Posterior cingulate gyrus (tissue), 11 donors: ENCODE measurements at regions not wholly inside any gene's neighbourhood (a gene's known extent, or its start where the extent isn't known, plus 50 kb on each side); places are given as distances from the start of the nearest gene placed in this dataset.
"Not testable (repeated sequence)": the region's sequence is repeated elsewhere in the genome, so short reads cannot be mapped to it uniquely, and the experiment has no call there.

Experiments
- DNase-seq, 10 donors: peaks; one replicate each; pipeline versions ENCODE4 v3.0.0 to v3.0.0-alpha.2; 2020 to 2021; ENCODE audit warnings: mixed read lengths in 3 of 10
- intact Hi-C: fragments of 100-400 bp; cut with DNase I; formaldehyde crosslinking; loops from one replicate; pipeline ENCODE4 v1.15.1; 2023

DNA sequence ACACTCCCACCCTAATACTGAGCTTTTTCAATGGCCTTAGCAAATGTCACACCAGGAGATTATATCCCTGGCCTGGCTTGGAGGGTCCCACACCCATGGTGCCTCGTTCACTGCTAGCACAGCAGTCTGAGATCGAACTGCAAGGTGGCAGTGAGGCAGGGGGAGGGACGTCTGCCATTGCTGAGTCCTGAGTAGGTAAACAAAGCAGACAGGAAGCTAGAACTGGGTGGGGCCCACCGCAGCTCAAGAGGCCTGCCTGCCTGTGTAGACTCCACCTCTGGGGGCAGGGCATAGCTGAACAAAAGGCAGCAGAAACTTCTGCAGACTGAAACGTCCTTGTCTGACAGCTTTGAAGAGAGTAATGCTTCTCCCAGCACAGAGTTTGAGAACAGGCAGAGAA lies 338.9 kb upstream of the MBL2 start:
- intact Hi-C loops: no loop called here
- DNase-seq: no peak

DNA sequence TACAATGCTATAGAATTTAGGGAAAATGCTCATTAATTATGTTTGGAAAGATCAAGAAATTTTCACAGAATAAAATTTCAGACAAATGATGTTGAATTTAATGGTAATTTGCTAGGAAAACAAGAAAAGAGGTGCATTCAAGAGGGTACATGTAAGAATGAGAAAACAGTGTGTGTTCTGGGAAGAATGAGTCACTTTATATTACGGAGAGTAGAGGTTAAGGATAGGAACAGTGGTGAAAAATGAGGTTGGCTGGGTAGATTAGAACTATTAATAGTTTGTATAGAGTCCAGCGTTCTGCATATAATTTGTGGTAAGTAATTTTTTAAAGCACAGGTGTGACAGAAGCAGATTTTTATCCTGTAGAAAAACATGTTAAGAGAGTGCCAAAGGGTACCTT lies 336.7 kb upstream of the MBL2 start:
- no peak for DNase-seq
- intact Hi-C loops: no loop called here

DNA sequence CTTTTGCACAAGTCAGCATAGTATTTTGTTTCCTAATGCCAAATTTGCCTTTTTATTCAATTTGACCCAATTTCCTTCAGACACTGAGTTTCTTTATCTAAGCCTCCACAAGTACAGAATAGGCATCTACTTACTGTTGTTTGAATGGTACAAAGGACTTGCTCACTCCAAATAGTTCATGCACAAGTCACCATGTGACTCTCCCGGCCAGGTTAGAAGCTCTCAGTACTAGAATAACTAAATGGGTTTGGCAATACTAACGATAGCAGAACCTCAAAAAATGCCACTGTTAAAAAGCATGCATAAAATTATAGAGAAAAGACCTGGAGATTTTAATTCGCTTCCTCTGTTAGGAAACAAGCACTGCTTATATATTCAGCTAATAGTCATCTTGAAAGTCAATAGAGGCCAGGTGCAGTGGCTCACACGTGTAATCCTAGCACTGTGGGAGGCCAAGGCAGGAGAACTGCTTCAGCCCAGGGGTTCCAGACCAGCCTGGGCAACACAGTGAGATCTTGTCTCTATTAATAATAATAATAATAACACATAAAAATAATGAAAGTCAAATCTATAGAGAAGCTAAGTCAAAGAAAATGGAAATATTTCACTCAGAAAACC lies 335.8 kb upstream of the MBL2 start:
- no peak for DNase-seq

DNA sequence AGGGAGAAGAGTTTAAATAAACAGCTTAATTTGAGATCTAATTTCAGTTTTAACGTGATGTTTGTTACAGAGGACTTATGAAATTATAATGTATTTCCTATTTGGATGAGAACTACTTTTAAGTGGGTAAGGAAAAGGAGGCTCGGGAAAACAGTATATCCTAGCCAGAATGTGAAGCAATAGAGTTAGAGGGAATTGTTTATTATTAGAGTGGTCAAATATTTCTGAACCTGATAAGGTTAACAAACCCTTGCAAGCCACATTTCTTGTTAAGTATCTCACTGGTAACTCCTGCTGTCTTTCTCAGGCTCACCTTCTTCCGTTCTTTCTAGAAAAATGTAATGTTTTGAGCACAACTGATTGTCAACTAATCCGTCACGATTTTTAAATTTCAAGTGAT lies 335.1 kb upstream of the MBL2 start:
- intact Hi-C loops: no loop called here
- DNase-seq: no peak

More for the DNA sequence above, 335.8 kb upstream of the MBL2 start:
- intact Hi-C loops: no loop called here

DNA sequence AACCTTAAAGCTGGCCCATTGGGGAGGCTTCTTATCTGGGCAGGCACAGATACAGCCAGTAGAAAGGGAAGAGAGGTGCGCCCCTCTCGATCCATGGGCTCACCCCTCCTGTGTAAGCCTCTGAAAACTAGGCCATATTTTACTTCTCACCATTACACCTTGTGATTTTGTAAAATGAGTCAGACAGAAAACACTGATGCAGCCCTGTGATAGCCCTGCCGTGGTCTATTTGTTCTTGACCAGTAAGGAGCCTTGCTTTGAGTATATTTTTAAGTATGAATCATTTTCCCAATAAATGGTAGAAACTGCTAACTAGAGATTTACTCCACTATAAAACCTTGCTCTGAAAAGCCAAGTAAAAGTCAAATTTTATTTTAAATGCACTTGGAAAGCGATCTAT lies 329.8 kb upstream of the MBL2 start:
- DNase-seq: no peak
- intact Hi-C loops: loop anchor here (5.0 kb wide), 1 partner anchor 275 kb away; no protein-coding TSS in a partner anchor

DNA sequence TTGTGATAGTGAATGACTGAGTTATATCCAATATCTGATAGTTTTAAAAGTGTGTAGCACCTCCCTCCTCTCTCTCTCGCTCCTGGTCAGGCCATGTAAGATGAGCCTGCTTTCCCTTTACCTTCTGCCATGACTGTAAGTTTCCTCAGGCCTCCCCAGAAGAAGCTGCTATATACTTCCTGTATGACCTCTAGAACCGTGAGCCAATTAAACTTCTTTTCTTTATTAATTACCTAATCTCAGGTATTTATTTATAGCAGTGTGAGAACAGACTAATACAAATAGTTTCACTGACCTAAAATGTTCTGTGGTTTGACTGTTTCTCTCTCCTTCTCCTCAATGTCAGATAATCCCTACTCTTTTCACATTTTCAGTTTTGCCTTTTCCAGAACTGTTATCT lies 321.3 kb upstream of the MBL2 start:
- no peak for DNase-seq
- intact Hi-C loops: no loop called here

DNA sequence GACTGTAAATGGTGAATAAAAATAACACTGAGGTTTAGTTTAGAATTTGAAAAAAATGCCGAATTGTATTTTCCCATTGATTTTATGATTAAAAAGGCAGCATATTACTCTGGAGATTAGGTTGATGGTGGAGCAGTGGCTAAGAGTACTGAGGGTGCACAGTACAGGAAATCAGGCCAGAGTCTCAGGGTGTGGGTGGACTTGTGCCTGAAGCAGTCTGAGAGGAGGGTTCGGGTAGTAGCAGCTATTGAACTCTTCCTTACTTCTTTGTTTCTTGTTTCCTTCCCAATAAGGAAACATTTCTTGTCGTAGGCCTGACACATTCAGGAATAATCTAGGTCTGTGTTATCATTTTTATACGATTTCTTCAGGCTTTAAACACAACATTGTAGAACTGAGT lies 319.0 kb upstream of the MBL2 start:
- no peak for DNase-seq
- intact Hi-C loops: no loop called here

DNA sequence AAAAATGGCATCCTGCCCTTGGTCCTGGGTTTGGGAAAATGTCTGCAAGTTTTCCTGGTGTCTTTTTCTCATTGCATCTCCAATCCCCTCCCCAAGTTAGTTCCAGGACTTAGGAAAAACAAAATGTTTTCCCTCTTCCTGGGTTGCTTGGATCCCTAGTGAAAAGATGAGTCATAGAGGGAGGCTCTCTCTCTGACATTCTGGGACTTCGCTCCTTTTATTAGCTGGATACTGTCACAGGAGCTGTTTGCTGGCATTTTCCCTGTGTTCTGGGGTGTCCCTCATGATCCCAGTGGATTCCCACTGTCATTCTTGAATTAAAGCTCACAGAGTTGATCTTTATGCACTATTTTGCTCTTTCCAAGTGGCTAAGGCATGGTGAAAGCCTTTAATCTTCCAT lies 316.4 kb upstream of the MBL2 start:
- no peak for DNase-seq
- intact Hi-C loops: no loop called here

DNA sequence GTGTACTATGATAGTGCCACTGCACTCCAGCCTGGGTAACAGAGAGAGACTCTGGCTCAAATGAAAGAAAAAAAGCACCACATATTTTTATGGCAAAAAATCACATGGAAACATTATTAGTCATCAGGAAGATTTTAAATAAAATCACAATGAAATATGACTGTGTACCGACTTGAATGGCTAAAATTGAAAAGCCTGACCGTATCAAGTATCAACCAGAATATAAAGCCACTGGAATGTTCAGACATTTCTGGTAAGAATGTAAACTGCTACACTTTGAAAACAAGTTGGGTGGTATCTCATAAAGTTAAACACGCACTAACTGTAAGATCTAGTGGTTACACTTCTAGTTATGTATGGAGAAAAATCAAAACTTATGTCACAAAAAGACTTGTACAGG lies 306.7 kb upstream of the MBL2 start:
- intact Hi-C loops: no loop called here
- no peak for DNase-seq

DNA sequence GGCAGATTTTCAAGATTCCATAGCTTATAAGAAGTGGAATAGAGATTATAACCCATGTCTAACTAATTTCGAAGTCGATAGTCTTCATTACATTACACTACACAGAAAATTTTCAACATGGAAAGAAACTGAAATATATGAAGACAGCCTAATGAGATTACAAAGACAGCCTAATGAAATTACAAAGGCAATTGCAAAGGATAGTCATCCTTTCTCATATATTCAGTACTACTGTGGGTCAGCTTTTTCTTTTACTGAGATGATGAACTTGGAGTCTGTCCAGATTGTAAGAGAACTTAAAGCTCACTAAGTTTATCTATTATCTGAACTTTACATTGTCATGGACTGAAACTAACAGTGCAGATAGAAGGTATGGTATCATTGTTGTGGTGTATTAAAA lies 304.4 kb upstream of the MBL2 start:
- intact Hi-C loops: no loop called here
- DNase-seq: no peak

DNA sequence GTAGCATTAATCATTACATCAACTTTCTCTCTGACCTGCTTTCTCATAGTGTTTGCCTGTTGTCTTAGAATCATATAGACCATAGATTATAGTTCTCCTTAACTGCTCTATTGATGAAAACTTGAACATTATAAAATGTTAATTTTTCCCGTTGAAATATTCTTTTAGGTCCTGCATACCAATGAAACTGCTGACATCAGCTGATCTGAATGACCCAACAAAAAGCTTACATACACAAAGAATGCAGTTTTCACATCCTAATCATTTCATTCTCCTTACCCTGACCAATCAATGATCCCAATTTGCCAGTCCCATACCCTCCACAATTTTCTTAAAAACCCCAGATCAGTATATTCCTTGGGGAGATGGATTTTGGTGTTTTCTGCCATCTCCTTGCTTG lies 302.9 kb upstream of the MBL2 start:
- DNase-seq: no peak
- intact Hi-C loops: no loop called here

DNA sequence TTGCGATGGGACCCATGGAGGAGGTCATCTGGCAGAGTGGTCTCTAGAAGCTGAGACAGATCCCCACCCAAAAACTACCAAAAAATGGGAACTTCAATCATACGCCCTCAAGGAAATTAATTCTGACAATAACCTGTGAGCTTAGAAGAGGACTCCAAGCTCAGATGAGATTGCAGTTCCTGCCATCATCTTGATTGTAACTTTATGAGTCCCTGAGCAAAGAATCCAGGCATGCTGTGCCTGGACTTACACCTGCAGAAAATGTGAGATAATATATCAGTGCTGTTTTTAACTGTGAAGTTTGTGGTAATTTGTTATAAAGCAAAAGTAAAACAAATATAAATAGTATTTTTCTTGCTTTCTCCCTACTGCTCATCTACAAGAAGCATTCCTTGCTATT lies 299.6 kb upstream of the MBL2 start:
- intact Hi-C loops: no loop called here
- no peak for DNase-seq

DNA sequence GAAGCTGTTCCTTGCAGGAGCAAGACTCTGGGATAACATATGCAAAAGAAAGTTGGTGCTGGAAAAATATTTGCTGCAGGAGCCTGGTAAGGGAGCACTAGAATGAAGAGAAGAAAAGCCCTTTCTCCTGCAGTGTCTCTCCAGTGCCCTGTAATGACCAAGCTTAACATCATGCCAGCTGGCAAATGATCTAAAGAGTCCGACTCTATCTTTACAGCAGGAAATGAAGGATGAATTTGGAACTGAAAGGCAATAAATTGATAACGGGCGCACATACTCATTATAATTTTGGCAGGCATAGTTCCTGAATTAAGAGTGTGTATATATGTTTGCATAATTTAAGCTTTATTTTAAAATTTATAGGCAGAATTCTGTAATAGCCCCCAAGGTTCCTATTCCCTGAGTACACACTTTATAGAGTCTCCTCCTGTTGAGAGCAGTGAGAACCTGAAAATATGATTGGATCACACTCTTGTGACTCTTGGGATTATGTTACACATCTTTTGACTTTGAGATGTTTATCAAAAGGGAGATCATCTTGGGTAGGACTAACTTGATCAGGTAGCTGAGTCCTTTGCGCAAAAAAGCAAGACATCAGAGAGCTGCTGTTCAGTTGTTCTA lies 299.0 kb upstream of the MBL2 start:
- no peak for DNase-seq
- intact Hi-C loops: no loop called here

DNA sequence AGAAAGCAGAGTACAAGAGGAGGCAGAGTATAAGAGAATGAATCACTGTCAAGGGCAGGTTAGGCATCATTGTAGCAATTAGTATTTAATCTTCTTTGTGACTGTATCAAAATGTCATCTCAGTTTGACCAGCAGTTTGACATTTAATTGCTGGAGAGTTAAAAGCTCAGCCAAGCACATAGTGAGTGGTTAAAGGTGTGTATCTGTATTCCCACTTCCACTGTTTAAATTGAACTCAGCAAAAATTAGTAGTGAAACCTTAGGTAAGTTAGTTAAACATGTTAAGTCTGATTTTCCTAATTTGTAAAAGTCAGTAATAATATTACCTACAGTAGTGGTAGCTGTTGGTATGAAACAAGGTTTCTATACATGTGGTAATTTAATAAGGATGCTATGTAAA lies 296.4 kb upstream of the MBL2 start:
- intact Hi-C loops: no loop called here
- DNase-seq: no peak

DNA sequence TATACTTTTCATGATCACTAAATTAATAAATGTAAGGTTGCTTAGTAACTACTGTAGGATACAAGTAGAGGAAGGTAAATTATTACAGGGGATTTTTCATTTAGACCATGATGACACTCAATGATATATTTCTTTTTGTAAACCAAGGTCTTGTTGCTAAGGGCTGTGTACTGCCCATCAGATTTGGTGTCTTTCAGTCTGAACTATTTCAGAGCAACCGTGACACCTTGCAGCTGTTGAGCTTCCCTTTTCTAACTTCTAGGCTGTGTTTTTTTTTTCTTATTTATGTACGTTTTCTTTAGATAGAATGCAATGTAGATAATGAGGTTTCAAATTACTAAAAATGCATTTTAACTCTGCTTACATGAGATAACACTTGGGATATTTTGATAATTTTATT lies 292.0 kb upstream of the MBL2 start:
- intact Hi-C loops: no loop called here
- no peak for DNase-seq

DNA sequence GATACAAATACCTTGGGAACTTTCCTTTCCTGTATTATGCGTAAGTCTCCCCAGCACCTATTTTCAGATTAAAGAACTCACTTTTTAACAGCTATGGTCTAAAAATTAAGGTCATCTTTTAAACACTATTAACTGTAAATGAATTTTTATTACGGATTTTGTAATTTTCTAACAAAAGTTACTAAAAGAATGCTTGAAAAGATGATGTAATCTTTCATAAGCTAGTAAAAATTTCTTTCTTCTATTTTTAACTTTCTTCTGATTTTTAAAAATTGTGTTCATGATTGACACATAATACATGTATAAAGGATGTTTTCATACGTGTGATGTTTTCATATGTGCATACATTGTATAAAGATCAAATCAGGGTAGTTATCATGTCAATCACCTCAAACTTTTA lies 291.2 kb upstream of the MBL2 start:
- no peak for DNase-seq
- intact Hi-C loops: no loop called here

DNA sequence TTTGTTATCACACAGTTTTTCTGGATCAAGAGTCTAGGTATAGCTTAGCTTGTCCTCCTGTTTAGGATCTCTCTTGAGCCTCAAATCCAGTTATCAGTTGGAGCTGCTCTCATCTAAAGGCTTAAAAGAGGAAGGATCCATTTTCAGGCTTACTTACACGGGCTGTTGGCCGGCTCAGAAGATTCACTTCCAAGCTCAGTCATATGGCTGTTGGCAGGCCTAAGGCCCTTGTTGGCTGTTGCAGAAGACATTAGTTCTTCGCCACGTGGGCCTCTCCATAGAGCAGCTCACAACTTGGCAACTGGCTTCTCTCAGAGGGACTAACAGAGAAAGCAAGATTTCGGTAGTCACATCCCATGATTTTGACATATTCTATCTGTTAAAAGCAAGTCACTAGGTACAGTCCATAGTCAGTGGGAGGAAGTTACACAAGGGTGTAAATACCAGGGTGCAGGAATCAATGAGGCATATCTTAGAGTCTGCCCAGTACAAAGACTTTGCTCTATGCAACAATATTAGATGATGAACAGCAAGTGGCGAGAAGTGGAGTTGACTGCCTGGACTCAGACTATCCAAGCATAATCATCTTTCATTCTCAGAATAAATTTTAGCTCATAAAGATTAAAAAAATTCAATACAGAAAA lies 280.1 kb upstream of the MBL2 start:
- DNase-seq: no peak
- intact Hi-C loops: no loop called here

DNA sequence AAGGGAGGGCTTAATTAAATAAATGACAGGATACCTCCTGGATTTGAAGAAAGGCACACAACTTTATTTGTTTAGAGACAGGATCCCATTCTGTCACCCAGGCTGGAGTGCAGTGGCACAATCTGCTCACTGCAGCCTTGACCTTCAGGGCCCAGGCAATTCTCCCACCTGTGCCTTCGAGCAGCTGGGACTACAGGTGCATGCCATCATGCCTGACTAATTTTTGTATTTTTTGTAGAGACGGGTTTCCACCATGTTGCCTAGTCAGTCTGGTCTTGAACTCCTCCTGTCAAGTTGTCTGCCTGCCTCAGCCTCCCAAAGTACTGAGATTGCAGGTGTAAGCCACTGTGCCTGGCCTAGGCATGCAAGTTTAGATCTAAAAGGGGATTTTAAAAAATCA lies 272.7 kb upstream of the MBL2 start:
- intact Hi-C loops: no loop called here
- no peak for DNase-seq

DNA sequence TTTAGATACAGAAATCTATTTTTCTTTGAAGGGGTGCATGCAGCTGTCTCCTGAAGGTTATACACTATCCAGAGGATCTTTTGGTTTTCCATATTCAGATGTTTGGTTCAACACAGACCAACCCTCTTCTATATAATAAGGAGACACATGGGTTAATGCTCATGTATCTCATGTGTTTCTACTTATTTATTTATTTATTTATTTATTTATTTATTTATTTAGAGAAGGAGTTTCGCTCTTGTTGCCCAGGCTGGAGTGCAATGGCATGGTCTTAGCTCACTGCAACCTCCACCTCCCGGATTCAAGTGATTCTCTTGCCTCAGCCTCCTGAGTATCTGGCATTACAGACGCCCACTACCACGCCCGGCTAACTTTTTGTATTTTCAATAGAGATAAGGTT lies 263.2 kb upstream of the MBL2 start:
- intact Hi-C loops: not testable (repeated sequence)

DNA sequence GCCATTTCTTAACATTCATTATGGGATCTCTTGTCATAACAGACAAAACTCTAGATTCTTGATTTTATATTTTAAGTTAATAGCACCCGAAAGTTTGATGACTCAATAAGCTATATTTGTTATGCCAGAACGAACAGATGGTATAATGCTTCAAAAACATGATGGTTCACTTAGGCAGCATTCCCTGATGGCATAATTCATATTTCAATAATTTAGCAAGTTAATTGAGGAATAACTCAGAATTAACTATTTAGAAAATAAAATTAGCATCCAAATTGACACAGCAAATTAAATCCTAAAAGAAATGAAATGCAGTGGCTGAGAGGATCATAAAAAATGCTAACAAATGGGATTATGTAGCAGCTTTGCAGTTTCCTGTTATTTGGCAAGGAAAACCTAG lies 260.8 kb upstream of the MBL2 start:
- intact Hi-C loops: no loop called here
- no peak for DNase-seq

More for the DNA sequence above, 263.2 kb upstream of the MBL2 start:
- DNase-seq: not testable (repeated sequence)

DNA sequence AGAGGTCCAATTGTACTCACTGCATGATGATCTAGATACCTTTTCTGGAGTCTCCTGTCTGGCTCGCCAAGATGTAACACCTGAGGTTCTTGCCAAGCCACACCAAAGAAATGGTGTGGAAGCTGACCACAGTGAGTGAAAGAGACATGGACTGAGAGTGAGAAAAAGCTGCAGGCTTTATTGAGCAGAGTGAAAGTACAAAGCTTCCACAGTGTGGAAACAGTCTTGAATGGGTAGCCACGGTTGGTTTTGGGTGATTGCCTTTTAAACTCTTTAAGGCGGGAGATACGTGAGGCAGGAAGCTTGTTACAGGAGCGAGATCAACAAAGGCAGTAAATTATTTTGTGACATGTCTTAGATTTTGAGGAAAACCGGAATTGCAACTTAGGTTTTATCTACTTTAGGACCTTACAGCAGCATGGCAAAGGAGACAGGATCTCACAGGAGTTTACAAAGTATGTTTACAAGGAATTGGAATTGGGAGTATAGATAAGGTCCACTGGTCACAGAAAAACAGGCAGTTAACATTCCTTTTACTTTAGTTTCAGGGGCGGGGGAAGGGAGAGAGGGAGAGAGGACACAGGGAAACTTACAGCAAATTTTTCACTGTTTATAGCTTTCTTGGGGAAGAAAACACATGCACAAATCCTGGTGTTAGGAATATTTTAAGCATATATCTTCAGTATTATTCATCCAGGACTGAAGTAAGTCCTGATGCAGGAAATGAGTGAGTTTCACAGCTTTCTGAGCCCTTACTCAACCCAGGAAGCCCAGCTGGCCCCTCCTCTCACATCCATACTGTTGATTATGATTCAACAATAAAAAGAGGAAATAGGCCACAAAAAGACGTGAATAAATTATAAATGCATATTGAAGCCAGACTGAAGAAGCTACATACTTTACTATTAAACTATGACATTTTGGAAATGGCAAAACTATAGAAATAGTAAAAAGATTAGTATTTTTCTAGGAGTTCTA lies 257.6 kb upstream of the MBL2 start:
- intact Hi-C loops, DNase-seq: not testable (repeated sequence)
